Heart left ventricle (tissue), 13 donors: ENCODE measurements at regions not wholly inside any gene's neighbourhood (a gene's known extent, or its start where the extent isn't known, plus 50 kb on each side); places are given as distances from the start of the nearest gene placed in this dataset.

Experiments
- CTCF ChIP-seq, 12 donors: fragments of 200-600 bp; sonication (generic) in 4 of 12; IDR thresholded peaks; one replicate each; pipeline versions ENCODE4 v1.5.0 to v1.8.0; 2018 to 2022; ENCODE audit warnings: antibody characterized with exemption in 12 of 12, mild to moderate bottlenecking in 5 of 12
- POLR2A ChIP-seq, 2 donors: fragments of 450-650 bp; IDR thresholded peaks; one replicate each; pipeline ENCODE4 v1.6.1; 2017; ENCODE audit warnings: antibody characterized with exemption in 2 of 2, mild to moderate bottlenecking in 2 of 2, moderate library complexity in 2 of 2
- donor health status: ischemic (EF 13 %, LVEDD 7.1; RV severe dilation, severe dysfunction).
- donor health status: DM: no; HTN: yes; CAD: no.
- donor health status: DM: no; HTN: no; CAD: no.
- donor health status: ischemic (EF 25% LVEDD 6.9; RV normal size, moderate dysfunction).
- donor health status: ischemic (EF 25% LVEDD 5.7; RV mildly dilated, moderate dysfunction).
- donor health status: ischemic (EF 35%, LVEDD 5.7; RV mildly dilated, moderate dysfunction).
- donor health status: nonischemic (EF 11% LVEDD 7.7; RV severe dilation, severe dysfunction).
- donor health status: DM: yes; HTN: yes; CAD: no.
- donor health status: PGD.
- donor health status: ischemic (EF 29% LVEDD 5.4; RV normal size, mild dysfunction).
- donor health status: nonischemic (EF 23%, LVEDD 6.1; RV moderate dilation, normal function).

- TF ChIP-seq CTCF (IDR thresholded peaks at IDR 0.05) = no peak
- TF ChIP-seq POLR2A (IDR thresholded peaks at IDR 0.05) = no peak
These were observed 550.8 kb downstream of the FOXG1 start for GRCh38 chr14:29317423-29317822.
